Esophagus muscularis mucosa (tissue), 4 donors: ENCODE measurements at regions not wholly inside any gene's neighbourhood (a gene's known extent, or its start where the extent isn't known, plus 50 kb on each side); places are given as distances from the start of the nearest gene placed in this dataset.

Experiments used
- CTCF ChIP-seq, 3 experiments: fragments of 200-600 bp in 2 of 3; fragments of 450-650 bp in 1 of 3; sonication (generic) in 2 of 3; IDR thresholded peaks; one replicate each; pipeline ENCODE4 v1.5.1; 2017 to 2019; ENCODE audit warnings: antibody characterized with exemption in 3 of 3, mild to moderate bottlenecking in 2 of 3, moderate library complexity in 1 of 3
- EP300 ChIP-seq: sonication (generic); formaldehyde crosslinking; IDR thresholded peaks from one replicate; pipeline ENCODE4 v1.6.1; 2017; ENCODE audit warnings: antibody characterized with exemption
- POLR2A ChIP-seq: fragments of 450-650 bp; IDR thresholded peaks from one replicate; pipeline ENCODE4 v1.6.1; 2017; ENCODE audit warnings: antibody characterized with exemption, moderate library complexity, mild to moderate bottlenecking, low read depth

GRCh38 chr3:70779296-70779695 lies 466.9 kb upstream of the MDFIC2 start:
- TF ChIP-seq EP300, result no peak
- TF ChIP-seq POLR2A, result no peak
- TF ChIP-seq CTCF (IDR thresholded peaks at IDR 0.05), result no peak
